BJ (cell line): ENCODE measurements at regions not wholly inside any gene's neighbourhood (a gene's known extent, or its start where the extent isn't known, plus 50 kb on each side); places are given as distances from the start of the nearest gene placed in this dataset.

ENCODE experiments used
- CTCF ChIA-PET: fragments of 350-600 bp; formaldehyde crosslinking; extraction: SDS; loops from one replicate; lab custom pipeline; 2021; ENCODE audit warnings: antibody characterized with exemption, inconsistent platforms; lab: Yijun Ruan, JAX
- POLR2A ChIA-PET: fragments of 300-600 bp; sonication (Branson Sonifier 250); formaldehyde crosslinking; extraction: SDS; loops from one replicate; lab custom pipeline; 2021; ENCODE audit warnings: antibody characterized with exemption; lab: Charles Lee
- DNase-seq: peaks from one replicate; pipeline ENCODE4 v3.0.0-alpha.2; 2011; ENCODE audit warnings: low read depth
- H3K27me3 ChIP-seq: 2 replicates; pipeline ENCODE4 v1.6.0; 2011; ENCODE audit warnings: low read length; ENCODE audit not compliant: control insufficient read depth, insufficient read depth
- H3K36me3 ChIP-seq: 2 replicates; pipeline ENCODE4 v1.5.1; 2011; ENCODE audit warnings: low read length; ENCODE audit not compliant: control insufficient read depth, insufficient read depth
- H3K4me3 ChIP-seq: 2 replicates; pipeline ENCODE4 v1.5.1; 2011; ENCODE audit warnings: low read depth, mild to moderate bottlenecking, control low read depth, low read length
- TF ChIP-seq, protein P1 (sequence below): IDR thresholded peaks from 2 replicates; pipeline ENCODE4 v1.5.1; 2011; ENCODE audit warnings: low read depth, mild to moderate bottlenecking, control low read depth, inconsistent platforms, low read length, moderate library complexity; ENCODE audit not compliant: insufficient read depth

DNA sequence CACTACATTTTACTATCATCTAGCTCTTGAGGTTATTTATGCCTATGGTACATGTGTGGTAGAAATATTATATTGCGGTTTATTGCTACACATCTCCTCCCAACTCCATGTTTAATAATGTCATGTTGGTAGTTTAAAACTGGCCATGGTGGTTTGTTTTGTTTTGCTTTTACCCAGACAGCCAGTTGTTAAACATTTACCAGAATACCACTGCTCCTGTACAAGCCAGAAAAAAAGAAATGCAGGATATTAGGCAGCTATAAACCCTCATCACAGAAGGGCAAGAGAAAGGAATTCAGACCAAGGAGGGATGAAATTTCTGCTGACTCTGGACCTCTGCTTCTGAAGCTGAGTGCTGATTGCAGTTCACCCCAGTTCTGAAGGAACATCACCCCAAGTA lies 451.8 kb upstream of the IL12A start:
- Histone ChIP-seq H3K36me3 (no peaks in the 10 kb centered on the region), H3K27me3 (no peaks in the 10 kb centered on the region), H3K4me3 (no peak overlapping the region)
- ChIA-PET CTCF (interaction anchor here (1.3 kb wide), 1 partner anchor 26 kb away, joined by 3 read pairs; no protein-coding TSS in a partner anchor), POLR2A (no interaction called here)
- DNase-seq = no peak
- TF ChIP-seq, protein P1, sequence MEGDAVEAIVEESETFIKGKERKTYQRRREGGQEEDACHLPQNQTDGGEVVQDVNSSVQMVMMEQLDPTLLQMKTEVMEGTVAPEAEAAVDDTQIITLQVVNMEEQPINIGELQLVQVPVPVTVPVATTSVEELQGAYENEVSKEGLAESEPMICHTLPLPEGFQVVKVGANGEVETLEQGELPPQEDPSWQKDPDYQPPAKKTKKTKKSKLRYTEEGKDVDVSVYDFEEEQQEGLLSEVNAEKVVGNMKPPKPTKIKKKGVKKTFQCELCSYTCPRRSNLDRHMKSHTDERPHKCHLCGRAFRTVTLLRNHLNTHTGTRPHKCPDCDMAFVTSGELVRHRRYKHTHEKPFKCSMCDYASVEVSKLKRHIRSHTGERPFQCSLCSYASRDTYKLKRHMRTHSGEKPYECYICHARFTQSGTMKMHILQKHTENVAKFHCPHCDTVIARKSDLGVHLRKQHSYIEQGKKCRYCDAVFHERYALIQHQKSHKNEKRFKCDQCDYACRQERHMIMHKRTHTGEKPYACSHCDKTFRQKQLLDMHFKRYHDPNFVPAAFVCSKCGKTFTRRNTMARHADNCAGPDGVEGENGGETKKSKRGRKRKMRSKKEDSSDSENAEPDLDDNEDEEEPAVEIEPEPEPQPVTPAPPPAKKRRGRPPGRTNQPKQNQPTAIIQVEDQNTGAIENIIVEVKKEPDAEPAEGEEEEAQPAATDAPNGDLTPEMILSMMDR = no peak

DNA sequence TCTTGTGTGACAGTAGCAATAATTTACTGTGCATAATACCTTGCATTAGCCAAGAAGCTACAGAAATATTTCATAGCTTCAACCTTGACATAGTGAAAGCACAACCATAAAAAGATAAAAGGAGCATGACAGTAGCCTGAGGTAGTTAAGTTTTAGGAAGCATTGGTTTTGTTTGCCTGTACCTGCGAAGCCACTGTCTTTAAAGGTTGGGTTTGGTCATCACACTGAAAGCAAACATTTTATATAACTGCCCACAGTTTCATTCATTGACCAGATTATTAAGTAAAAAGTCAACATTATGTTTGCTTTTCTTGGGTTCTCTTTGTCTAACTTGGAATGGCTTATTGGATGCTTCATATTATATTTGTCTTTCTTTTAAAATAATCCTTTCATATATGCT lies 450.1 kb upstream of the IL12A start:
- DNase-seq = no peak
- no peak overlapping the region for H3K4me3 ChIP-seq
- no peaks in the 10 kb centered on the region for H3K36me3 ChIP-seq
- CTCF ChIA-PET = no interaction called here
- TF ChIP-seq, protein P1 = no peak
- no peaks in the 10 kb centered on the region for H3K27me3 ChIP-seq
- POLR2A ChIA-PET = no interaction called here

DNA sequence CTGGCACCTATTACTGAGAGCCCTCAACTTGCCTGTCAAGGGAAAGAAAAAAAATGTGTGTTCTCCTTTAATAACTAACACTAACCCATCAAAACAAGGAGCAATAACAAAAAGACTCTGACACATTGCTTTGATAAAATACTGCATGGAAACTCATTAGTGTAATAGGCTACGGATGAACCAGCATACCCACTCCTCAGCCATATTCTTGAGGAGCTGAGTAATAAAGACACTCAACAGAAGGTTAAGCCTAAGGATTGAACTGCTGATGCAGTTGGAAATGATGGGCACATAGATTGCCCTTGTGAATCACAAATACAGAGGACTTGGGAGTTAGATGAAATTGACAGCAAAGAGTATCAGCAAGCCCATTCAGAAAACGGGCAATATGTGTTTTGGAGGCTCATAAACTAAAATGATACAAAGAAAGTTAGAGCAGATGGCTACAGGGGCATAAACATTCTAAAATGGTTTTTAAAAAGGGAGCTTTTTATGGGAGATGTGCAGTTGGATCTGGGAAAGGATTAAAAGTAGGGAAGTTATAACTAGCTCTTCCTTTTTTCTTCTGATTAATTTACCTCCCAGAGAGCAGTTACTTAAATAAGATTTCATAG lies 447.6 kb upstream of the IL12A start:
- ChIA-PET CTCF (interaction anchor here (1.1 to 1.6 kb wide), 2 partner anchors 17 to 45 kb away, joined by 3 read pairs; no protein-coding TSS in a partner anchor), POLR2A (no interaction called here)
- H3K4me3 ChIP-seq = no peak overlapping the region
- TF ChIP-seq, protein P1 = no peak
- no peaks in the 10 kb centered on the region for H3K27me3 ChIP-seq
- DNase-seq = no peak
- H3K36me3 ChIP-seq = no peaks in the 10 kb centered on the region

DNA sequence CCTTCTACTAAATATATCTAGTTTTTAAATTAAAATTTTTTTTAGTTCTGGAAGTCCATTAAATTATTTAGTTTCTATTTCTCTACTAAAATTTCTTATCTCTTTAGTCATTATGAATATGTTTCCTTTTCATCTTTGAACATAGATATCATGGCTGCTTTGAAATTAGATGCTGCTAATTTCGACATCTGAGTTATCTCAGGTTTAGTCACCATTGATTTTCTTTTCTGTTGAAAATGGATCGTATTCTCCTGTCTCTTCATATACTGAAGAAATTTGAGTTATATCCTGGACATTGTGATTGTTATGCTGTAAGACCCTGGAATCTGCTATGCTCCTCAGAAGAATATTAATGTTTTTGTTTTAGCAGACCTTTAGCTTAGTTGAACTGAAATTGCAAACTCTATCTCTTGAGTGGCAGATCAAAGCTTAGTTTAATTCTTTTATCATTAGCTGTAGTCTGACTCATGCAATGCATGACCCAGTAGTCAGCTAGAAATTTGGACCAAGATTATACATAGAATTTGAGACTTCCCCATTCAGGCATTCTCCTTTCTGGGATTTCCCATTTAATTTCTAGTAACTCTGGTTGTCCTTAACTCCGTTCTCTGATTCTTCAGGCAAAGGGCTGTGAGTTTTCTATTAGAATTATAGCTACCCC lies 439.8 kb upstream of the IL12A start:
- peak; percentile 4 for DNase-seq
- POLR2A ChIA-PET = no interaction called here
- TF ChIP-seq, protein P1 = no peak
- Histone ChIP-seq H3K27me3 (no peaks in the 10 kb centered on the region), H3K36me3 (no peaks in the 10 kb centered on the region), H3K4me3 (no peak overlapping the region)
- CTCF ChIA-PET = interaction anchor here (1.0 to 1.8 kb wide), 2 partner anchors 12 to 17 kb away, joined by 3 to 5 read pairs; no protein-coding TSS in a partner anchor

DNA sequence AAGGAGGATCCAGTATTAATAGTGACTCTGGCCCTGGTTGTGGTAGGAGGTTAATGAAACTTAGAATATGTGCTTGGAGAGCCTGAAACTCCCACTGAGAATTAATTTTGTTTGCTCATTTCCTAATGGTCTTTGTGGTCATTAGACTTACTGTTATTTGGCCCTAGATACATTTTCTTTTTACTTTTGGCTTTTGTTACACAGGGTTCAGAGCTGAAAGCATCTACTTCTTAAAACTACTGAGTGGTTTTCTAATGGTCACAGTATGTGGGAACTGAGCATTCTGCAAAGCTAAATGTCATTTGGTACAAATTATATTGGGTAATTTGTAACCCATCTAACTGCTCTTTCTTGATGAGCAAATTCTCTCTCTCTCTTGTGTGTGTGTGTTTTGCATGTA lies 433.4 kb upstream of the IL12A start:
- Histone ChIP-seq H3K4me3 (no peak overlapping the region), H3K36me3 (no peaks in the 10 kb centered on the region), H3K27me3 (no peaks in the 10 kb centered on the region; the same call in 1 of the 2 replicates)
- ChIA-PET POLR2A (no interaction called here), CTCF (no interaction called here)
- DNase-seq = no peak
- TF ChIP-seq, protein P1 = no peak
